GM19035 (cell line): ENCODE measurements at regions not wholly inside any gene's neighbourhood (a gene's known extent, or its start where the extent isn't known, plus 50 kb on each side); places are given as distances from the start of the nearest gene placed in this dataset.

Source experiments
- ATAC-seq: cut with Tn5 transposase; IDR thresholded peaks from one replicate; pipeline ENCODE4 v1.9.1; 2021; ENCODE audit not compliant: unreplicated experiment

GRCh38 chr5:35478856-35479682 lies 138.6 kb upstream of the SPEF2 start:
- ATAC-seq = no peak

GRCh38 chr5:35477911-35478310 lies 139.8 kb upstream of the SPEF2 start:
- ATAC-seq = no peak

GRCh38 chr5:35477321-35477720 lies 140.3 kb upstream of the SPEF2 start:
- ATAC-seq = no peak

GRCh38 chr5:35476797-35477196 lies 140.9 kb upstream of the SPEF2 start:
- no peak for ATAC-seq

GRCh38 chr5:35476036-35476435 lies 141.6 kb upstream of the SPEF2 start:
- no peak for ATAC-seq

GRCh38 chr5:35473589-35473988 lies 144.1 kb upstream of the SPEF2 start:
- ATAC-seq = no peak

GRCh38 chr5:35470866-35471265 lies 146.8 kb upstream of the SPEF2 start:
- no peak for ATAC-seq

GRCh38 chr5:35468811-35469210 lies 148.9 kb upstream of the SPEF2 start:
- no peak for ATAC-seq

- no peak for ATAC-seq
Measured at GRCh38 chr5:35466746-35467145, 150.9 kb upstream of the SPEF2 start.

GRCh38 chr5:35464757-35465156 lies 152.9 kb upstream of the SPEF2 start:
- ATAC-seq = no peak

GRCh38 chr5:35461530-35461929 lies 156.1 kb upstream of the SPEF2 start:
- ATAC-seq = no peak

GRCh38 chr5:35458824-35459207 lies 158.8 kb upstream of the SPEF2 start:
- ATAC-seq = no peak

- no peak for ATAC-seq
Measured at GRCh38 chr5:35457912-35458823, 159.5 kb upstream of the SPEF2 start.

GRCh38 chr5:35456506-35456905 lies 161.2 kb upstream of the SPEF2 start:
- ATAC-seq = no peak

GRCh38 chr5:35454011-35454525 lies 163.6 kb upstream of the SPEF2 start:
- no peak for ATAC-seq

GRCh38 chr5:35443803-35444595 lies 173.7 kb upstream of the SPEF2 start:
- no peak for ATAC-seq

- no peak for ATAC-seq
Measured at GRCh38 chr5:35442885-35443639, 174.6 kb upstream of the SPEF2 start.

- no peak for ATAC-seq
Measured at GRCh38 chr5:35440409-35440808, 177.3 kb upstream of the SPEF2 start.

- no peak for ATAC-seq
Measured at GRCh38 chr5:35438786-35439185, 178.9 kb upstream of the SPEF2 start.

GRCh38 chr5:35438288-35438687 lies 179.4 kb upstream of the SPEF2 start:
- ATAC-seq = no peak
